HG03025 (cell line): ENCODE measurements at regions not wholly inside any gene's neighbourhood (a gene's known extent, or its start where the extent isn't known, plus 50 kb on each side); places are given as distances from the start of the nearest gene placed in this dataset.
"Not testable (repeated sequence)": the region's sequence is repeated elsewhere in the genome, so short reads cannot be mapped to it uniquely, and the experiment has no call there.

Experiments
- ATAC-seq: cut with Tn5 transposase; IDR thresholded peaks from one replicate; pipeline ENCODE4 v1.9.1; 2021; ENCODE audit warnings: mild to moderate bottlenecking, moderate library complexity; ENCODE audit not compliant: unreplicated experiment, low FRiP score

DNA sequence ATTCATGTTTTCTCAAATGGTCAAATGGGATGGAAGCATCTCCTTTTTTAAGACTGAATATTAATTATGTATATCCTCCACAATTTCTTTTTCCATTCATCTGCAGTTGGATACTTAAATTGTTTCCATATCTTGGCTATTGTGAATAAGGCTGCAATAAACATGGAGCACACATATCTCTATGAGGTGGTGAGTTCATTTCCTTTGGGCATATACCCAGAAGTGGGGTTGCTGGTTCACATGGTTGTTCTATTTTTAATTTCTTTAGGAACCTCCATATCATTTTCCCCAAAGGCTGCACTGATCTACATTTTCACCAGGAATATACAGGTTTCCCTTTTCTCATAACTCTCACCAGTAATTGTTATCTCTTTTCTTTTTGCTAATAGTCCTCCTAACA lies 566.3 kb downstream of the KCTD12 start:
- no peak for ATAC-seq

GRCh38 chr13:76316998-76317527 lies 569.1 kb downstream of the KCTD12 start:
- no peak for ATAC-seq

DNA sequence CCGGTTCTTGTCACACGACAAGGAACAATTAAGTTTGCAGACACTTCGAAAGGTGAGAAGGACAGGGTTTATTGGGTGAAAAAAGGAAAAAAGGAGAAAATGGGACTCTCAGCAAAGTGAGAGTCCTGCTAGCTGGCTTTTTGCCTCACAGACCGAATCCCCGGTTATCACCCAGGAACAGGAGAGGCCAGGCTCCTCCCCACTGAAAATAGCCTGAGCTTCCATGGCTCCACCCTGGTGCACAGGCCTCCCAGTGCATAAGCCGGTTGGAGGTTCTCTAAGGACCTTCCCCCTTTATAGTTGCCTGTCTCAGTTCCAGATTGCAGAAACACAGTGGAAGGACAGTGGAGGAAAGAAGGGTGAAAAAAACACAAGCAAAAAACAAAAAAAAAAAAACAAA lies 571.7 kb downstream of the KCTD12 start:
- ATAC-seq: no peak

DNA sequence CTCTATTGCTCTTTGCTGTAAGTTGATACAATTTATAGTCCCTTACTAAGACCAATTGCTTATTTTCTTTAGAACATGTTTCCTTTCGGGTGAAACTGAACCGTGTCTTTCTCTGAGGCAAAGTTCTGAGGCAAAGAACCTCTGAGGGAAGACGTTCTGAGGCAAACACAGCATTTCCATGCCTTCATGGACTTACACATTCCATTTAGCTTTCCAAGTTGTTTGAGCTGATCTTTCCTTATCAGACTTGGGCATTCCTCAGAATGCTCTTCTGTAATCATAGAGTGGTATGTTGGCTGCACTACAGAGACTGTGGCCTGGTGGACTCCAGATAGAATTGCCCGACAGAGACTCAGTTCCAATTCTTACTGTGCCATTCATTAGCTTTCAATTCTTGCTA lies 579.1 kb downstream of the KCTD12 start:
- ATAC-seq: no peak

GRCh38 chr13:76300688-76301087 lies 585.5 kb downstream of the KCTD12 start:
- no peak for ATAC-seq

GRCh38 chr13:76297331-76297730 lies 588.9 kb downstream of the KCTD12 start:
- ATAC-seq: no peak

GRCh38 chr13:76296751-76297150 lies 589.5 kb downstream of the KCTD12 start:
- ATAC-seq: no peak

DNA sequence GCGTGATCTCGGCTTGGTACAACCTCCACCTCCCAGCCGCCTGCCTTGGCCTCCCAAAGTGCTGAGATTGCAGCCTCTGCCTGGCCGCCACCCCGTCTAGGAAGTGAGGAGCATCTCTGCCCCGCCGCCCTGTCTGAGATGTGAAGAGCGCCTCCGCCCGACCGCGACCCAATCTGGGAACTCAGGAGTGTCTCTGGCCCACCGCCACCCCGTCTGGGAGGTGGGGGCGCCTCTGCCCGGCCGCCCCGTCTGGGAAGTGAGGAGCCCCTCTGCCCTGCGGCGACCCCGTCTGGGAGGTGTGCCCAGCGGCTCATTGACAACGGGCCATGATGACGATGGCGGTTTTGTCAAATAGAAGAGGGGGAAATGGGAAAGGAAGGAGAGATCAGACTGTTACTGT lies 591.2 kb downstream of the KCTD12 start:
- ATAC-seq: not testable (repeated sequence)

DNA sequence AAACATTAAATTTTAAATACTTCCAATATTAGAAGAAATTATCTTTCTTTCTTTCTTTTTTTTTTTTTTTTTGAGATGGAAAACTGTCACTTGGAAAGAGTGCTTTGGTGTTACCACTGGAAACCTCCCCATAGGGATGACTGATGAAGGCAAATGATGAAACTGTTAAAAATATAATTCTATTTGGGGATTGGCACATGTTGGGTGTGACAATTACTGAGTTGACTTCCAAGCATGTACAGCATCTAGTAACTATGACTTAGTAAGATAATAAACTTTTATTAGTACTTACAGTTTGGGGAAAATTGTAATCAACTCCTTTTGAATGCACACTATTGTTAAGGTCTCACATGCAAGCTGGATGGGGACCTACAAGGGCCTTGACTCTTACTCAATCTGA lies 592.5 kb downstream of the KCTD12 start:
- ATAC-seq: no peak

DNA sequence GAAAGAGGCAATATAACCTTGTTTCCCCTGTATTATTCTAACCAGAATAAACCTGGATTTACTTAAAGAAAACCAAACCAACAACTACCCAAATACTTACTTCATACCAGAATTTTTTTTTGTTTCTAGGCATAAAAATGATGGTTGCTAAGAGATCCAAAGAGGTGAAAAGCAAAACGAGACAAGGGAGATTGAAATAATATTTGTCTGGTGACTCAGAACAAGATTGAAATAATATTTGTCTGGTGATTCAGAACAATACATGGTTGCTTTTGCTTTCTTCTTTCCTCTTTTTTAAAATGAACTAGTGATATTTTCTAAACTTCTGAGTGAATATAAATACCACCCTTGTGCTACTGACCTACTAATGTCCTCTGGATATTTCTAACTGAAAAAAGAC lies 592.9 kb downstream of the KCTD12 start:
- no peak for ATAC-seq

DNA sequence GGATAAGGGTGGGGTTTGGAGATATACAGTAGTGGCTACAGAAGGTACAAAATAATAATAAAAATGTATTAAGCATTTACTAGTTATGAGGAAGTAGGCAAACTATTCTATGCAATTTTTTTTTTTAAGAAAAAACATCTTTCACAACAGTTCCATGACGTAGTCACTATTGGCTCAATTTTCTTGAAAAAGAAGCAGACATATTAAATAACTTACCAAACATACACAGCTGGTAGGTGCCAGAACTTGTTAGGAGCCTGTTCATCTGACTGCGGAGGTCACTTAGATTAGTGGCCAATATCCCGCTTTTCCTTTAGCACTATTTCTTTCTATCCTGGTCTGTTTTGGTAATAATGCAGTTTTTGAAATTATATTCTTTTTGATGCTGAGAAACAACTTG lies 593.5 kb downstream of the KCTD12 start:
- ATAC-seq: no peak

- ATAC-seq: no peak
Measured at GRCh38 chr13:76292031-76292430, 594.2 kb downstream of the KCTD12 start.

DNA sequence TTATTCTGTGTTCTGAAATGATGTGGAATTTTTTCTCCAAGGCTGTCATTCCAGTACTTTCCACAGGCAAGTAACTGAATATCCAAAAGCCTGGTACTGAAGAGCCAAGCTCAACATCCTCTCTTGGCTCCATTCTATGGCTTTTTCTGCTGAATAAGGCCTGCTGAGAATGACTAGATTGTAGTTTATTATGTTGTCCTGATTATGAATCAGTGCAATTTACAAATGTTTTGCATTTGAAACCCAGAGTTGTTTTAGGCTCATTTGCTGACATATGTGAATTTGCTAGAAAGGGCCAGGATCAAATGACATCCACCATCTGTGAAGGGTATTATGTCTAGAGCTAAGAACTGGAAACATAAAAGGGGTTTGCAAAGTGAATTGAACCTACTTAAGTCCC lies 596.6 kb downstream of the KCTD12 start:
- ATAC-seq: no peak

GRCh38 chr13:76286178-76286577 lies 600.0 kb downstream of the KCTD12 start:
- ATAC-seq: no peak

DNA sequence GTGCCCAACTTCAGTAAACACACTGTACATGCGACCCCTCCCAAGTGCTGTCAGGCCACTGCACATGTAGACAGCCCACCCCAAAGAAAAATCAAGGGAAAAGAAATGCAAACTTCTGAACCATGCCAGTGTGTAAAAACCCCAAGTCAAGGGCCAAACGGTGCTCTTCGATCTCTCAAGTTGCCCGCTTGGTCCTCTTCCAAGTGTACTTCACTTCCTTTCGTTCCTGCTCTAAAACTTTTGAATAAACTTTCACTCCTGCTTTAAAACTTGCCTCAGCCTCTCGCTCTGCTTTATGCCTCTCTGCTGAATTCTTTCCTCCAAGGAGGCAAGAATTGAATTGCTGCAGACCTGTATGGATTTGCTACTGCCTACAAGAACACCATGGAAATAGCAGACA lies 600.7 kb downstream of the KCTD12 start:
- ATAC-seq: no peak

DNA sequence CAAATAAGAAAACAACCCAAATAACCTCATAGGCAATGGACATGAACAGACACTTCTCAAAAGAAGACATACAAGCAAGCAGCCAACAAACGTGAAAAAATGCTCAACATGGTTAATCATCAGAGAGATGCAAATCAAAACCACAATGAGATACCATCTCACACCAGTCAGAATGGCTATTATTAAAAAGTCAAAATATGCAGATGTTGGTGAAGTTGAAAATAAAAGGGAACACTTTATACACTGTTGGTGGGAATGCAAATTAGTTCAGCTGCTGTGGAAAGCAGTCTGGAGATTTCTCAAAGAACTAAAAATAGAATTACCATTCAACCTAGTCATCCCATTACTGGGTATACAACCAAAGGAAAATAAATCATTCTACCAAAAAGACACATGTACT lies 606.4 kb downstream of the KCTD12 start:
- not testable (repeated sequence) for ATAC-seq

- no peak for ATAC-seq
Measured at GRCh38 chr13:76271728-76272232, 614.4 kb downstream of the KCTD12 start.

DNA sequence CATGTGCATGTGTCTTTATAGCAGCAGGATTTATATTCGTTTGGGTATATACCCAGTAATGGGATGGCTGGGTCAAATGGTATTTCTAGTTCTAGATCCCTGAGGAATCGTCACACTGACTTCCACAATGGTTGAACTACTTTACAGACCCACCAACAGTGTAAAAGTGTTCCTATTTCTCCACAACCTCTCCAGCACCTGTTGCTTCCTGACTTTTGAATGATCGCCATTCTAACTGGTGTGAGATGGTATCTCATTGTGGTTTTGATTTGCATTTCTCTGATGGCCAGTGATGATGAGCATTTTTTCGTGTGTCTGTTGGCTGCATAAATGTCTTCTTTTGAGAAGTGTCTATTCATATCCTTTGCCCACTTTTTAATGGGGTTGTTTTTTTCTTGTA lies 617.9 kb downstream of the KCTD12 start:
- not testable (repeated sequence) for ATAC-seq

- no peak for ATAC-seq
Measured at GRCh38 chr13:76267216-76267615, 619.0 kb downstream of the KCTD12 start.

GRCh38 chr13:76266561-76266960 lies 619.6 kb downstream of the KCTD12 start:
- no peak for ATAC-seq

- no peak for ATAC-seq
Measured at GRCh38 chr13:76250211-76250610, 614.1 kb downstream of the LMO7 start.

- no peak for ATAC-seq
Measured at GRCh38 chr13:76245920-76246319, 609.8 kb downstream of the LMO7 start.

DNA sequence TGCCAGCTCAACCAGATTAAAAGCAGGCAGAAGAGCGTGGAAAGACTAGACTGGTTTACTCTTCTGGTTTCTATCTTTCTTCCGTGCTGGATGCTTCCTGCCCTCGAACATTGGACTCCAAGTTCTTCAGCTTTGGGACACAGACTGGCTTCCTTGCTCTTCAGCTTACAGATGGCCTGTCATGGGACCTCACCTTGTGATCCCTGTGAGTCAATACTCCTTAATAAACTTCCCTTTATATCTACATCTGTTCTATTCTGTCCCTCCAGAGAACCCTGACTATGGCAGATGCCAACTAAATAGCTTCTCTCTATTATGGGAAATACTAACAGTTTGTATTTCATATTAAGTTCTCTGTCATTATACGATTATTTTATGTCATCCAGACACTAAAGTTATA lies 609.1 kb downstream of the LMO7 start:
- no peak for ATAC-seq
